WTC11 (cell line): ENCODE measurements at regions not wholly inside any gene's neighbourhood (a gene's known extent, or its start where the extent isn't known, plus 50 kb on each side); places are given as distances from the start of the nearest gene placed in this dataset.

Experiments
- CBFB ChIP-seq: sonication (generic); formaldehyde crosslinking; IDR thresholded peaks from 2 replicates; pipeline ENCODE4 v1.8.1; 2022; ENCODE audit warnings: mild to moderate bottlenecking, low read depth, missing genetic modification reagents
- E2F4 ChIP-seq: sonication (generic); formaldehyde crosslinking; IDR thresholded peaks from 2 replicates; pipeline ENCODE4 v1.8.1; 2022; ENCODE audit warnings: low read depth, mild to moderate bottlenecking, moderate library complexity, missing genetic modification reagents, borderline replicate concordance
- ELF4 ChIP-seq: sonication (generic); formaldehyde crosslinking; IDR thresholded peaks from 2 replicates; pipeline ENCODE4 v1.8.1; 2022; ENCODE audit warnings: low read depth, mild to moderate bottlenecking, moderate library complexity, missing genetic modification reagents
- ETV6 ChIP-seq: sonication (generic); formaldehyde crosslinking; IDR thresholded peaks from 2 replicates; pipeline ENCODE4 v1.8.1; 2022; ENCODE audit warnings: mild to moderate bottlenecking, missing genetic modification reagents
- FOXP1 ChIP-seq: sonication (generic); formaldehyde crosslinking; IDR thresholded peaks from 2 replicates; pipeline ENCODE4 v1.8.0; 2022; ENCODE audit warnings: missing genetic modification reagents, mild to moderate bottlenecking, moderate library complexity, borderline replicate concordance
- JUN ChIP-seq: sonication (generic); formaldehyde crosslinking; IDR thresholded peaks from 2 replicates; pipeline ENCODE4 v1.8.0; 2023; ENCODE audit warnings: mild to moderate bottlenecking, missing genetic modification reagents
- MYBL2 ChIP-seq: sonication (generic); formaldehyde crosslinking; IDR thresholded peaks from 2 replicates; pipeline ENCODE4 v1.8.1; 2023; ENCODE audit warnings: mild to moderate bottlenecking, moderate library complexity, missing genetic modification reagents
- NFYB ChIP-seq: sonication (generic); formaldehyde crosslinking; conservative IDR thresholded peaks from 2 replicates; pipeline ENCODE4 v1.8.0; 2022; ENCODE audit warnings: low read depth, missing genetic modification reagents
- NR1H2 ChIP-seq: sonication (generic); formaldehyde crosslinking; IDR thresholded peaks from 2 replicates; pipeline ENCODE4 v1.9.0; 2021; ENCODE audit warnings: mild to moderate bottlenecking, moderate library complexity, missing genetic modification reagents
- TP53 ChIP-seq: sonication (generic); formaldehyde crosslinking; IDR thresholded peaks from 2 replicates; pipeline ENCODE4 v1.8.1; 2023; ENCODE audit warnings: mild to moderate bottlenecking, missing genetic modification reagents
- TF ChIP-seq, protein P1 (sequence below): fragments of 200-600 bp; IDR thresholded peaks from 2 replicates; pipeline ENCODE4 v1.8.0; 2022; ENCODE audit warnings: antibody characterized with exemption
- TF ChIP-seq, protein P2 (sequence below): sonication (generic); formaldehyde crosslinking; IDR thresholded peaks from 2 replicates; pipeline ENCODE4 v1.8.0; 2022; ENCODE audit warnings: mild to moderate bottlenecking, missing genetic modification reagents
- TF ChIP-seq, protein P3 (sequence below): sonication (generic); formaldehyde crosslinking; IDR thresholded peaks from 2 replicates; pipeline ENCODE4 v1.8.1; 2023; ENCODE audit warnings: mild to moderate bottlenecking, missing genetic modification reagents

DNA sequence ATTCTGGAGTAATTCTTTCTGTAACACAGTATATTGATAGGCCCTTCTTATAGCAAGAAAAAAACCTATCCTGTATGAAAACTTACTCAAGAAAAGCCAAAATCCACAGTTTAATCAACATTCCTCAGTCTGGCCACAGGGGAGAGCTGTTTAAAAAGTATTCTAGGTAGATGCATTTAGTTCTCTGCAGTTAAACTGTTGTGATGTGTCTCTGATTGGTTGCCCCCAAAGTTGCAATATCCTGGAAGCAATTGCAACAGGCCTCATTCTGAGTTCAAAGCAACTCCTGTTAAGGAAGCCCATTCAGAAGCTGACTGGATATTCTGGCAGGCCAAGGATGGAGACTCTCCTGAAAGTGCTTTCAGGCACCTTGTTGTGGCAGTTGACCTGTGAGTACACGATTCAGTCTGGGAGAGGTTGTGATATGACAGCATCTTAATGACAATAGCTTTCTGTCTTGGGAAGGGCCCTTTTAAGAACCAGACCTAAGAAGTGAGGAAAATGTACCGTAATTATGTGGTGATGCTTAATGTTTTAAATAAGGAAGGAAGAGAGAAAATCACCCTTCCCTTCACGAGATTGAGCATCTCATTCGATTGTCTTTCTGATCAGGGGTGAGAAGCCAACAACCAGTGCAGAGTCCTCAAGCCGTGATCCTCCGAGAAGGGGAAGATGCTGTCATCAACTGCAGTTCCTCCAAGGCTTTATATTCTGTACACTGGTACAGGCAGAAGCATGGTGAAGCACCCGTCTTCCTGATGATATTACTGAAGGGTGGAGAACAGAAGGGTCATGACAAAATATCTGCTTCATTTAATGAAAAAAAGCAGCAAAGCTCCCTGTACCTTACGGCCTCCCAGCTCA, 420.7 kb downstream of the DAD1 start:
- TF ChIP-seq, protein P1, sequence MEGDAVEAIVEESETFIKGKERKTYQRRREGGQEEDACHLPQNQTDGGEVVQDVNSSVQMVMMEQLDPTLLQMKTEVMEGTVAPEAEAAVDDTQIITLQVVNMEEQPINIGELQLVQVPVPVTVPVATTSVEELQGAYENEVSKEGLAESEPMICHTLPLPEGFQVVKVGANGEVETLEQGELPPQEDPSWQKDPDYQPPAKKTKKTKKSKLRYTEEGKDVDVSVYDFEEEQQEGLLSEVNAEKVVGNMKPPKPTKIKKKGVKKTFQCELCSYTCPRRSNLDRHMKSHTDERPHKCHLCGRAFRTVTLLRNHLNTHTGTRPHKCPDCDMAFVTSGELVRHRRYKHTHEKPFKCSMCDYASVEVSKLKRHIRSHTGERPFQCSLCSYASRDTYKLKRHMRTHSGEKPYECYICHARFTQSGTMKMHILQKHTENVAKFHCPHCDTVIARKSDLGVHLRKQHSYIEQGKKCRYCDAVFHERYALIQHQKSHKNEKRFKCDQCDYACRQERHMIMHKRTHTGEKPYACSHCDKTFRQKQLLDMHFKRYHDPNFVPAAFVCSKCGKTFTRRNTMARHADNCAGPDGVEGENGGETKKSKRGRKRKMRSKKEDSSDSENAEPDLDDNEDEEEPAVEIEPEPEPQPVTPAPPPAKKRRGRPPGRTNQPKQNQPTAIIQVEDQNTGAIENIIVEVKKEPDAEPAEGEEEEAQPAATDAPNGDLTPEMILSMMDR, result no peak
- TF ChIP-seq E2F4 (CRISPR knock-in tag) (no peak), JUN (CRISPR knock-in tag) (no peak), ELF4 (CRISPR knock-in tag) (no peak), TP53 (CRISPR knock-in tag) (no peak), MYBL2 (CRISPR knock-in tag) (no peak), CBFB (CRISPR knock-in tag) (no peak), FOXP1 (CRISPR knock-in tag) (no peak), NFYB (no peak), ETV6 (no peak), NR1H2 (CRISPR knock-in tag) (no peak)
- TF ChIP-seq, protein P2, sequence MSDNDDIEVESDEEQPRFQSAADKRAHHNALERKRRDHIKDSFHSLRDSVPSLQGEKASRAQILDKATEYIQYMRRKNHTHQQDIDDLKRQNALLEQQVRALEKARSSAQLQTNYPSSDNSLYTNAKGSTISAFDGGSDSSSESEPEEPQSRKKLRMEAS, result no peak
- TF ChIP-seq, protein P3, sequence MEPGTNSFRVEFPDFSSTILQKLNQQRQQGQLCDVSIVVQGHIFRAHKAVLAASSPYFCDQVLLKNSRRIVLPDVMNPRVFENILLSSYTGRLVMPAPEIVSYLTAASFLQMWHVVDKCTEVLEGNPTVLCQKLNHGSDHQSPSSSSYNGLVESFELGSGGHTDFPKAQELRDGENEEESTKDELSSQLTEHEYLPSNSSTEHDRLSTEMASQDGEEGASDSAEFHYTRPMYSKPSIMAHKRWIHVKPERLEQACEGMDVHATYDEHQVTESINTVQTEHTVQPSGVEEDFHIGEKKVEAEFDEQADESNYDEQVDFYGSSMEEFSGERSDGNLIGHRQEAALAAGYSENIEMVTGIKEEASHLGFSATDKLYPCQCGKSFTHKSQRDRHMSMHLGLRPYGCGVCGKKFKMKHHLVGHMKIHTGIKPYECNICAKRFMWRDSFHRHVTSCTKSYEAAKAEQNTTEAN (CRISPR knock-in tag), result no peak
